ENCODE measurements at regions not wholly inside any gene's neighbourhood (a gene's known extent, or its start where the extent isn't known, plus 50 kb on each side); places are given as distances from the start of the nearest gene placed in this dataset.

DNA sequence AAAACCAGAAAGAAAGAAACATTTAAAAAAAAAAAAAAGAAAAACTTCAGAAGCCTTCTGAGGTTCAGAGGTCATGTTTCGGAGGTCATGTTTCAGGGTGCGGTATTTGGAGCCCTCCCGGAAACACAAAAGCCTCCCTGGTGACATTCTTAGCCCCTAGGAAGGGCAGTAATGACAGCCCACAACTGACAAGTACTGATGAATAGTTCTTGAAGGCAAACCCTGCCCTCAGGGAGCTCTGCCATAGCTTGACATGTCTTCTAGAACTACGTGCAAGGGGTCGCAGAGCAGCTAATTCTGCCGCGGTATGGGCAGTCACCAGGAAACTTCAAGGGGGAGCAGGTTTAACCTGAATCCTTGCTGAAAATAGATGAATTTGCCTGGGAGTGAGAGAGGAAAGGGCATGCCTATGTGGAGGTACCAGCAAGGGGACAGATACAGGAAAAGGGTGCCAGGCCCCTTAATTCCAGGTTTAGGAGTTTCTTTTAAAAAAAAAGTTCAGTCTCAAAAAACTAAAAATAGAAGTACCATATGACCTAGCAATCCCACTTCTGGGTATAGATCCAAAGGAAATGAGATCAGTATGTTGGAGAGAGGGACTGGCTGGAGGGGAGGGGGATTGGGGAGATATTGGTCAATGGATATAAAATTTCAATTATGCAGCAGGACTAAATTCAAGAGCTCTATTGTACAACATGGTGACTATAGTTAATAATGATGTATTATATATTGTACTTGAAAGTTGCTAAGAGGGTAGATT lies 98.4 kb downstream of the C9orf152 start:
- no peak overlapping the region for H3K27ac Mint-ChIP-seq
- no peak overlapping the region for H3K4me3 Mint-ChIP-seq
- DNase-seq (ENCODE audit: low spot score in 2 of 2, unreplicated experiment in 2 of 2), result no peak
- H3K4me1 Mint-ChIP-seq, result peaks cover 23% of the 10 kb centered on the region
- H3K27me3 Mint-ChIP-seq (ENCODE audit: low read depth), result no peaks in the 10 kb centered on the region
- TF ChIP-seq, protein P1, sequence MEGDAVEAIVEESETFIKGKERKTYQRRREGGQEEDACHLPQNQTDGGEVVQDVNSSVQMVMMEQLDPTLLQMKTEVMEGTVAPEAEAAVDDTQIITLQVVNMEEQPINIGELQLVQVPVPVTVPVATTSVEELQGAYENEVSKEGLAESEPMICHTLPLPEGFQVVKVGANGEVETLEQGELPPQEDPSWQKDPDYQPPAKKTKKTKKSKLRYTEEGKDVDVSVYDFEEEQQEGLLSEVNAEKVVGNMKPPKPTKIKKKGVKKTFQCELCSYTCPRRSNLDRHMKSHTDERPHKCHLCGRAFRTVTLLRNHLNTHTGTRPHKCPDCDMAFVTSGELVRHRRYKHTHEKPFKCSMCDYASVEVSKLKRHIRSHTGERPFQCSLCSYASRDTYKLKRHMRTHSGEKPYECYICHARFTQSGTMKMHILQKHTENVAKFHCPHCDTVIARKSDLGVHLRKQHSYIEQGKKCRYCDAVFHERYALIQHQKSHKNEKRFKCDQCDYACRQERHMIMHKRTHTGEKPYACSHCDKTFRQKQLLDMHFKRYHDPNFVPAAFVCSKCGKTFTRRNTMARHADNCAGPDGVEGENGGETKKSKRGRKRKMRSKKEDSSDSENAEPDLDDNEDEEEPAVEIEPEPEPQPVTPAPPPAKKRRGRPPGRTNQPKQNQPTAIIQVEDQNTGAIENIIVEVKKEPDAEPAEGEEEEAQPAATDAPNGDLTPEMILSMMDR (IDR thresholded peaks at IDR 0.05; ENCODE audit: unreplicated experiment), result no peak
- no peaks in the 10 kb centered on the region for H3K9me3 Mint-ChIP-seq
- H3K36me3 Mint-ChIP-seq, result no peaks in the 10 kb centered on the region

DNA sequence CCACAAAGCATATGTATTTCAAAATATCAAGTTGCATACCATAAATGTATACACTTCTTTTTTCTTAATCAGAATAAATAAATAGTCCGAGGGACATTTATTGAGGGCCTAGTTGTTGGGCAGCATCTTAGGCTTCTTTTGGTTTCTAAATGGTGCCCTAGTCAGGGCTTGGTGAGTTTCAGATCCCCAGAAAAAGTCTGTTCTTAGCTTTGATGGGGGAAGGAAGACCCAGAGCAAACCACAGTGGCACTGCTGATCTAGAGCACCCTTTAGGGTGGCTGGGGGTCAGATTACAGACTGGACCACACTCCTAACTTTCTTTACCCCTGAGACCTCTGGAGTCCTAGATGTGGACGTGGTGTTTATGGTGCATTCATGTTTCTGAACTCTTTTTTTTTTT lies 97.8 kb downstream of the C9orf152 start:
- Mint-ChIP-seq H3K4me1 (peaks cover 19% of the 10 kb centered on the region), H3K4me3 (no peak overlapping the region), H3K27ac (no peak overlapping the region), H3K27me3 (ENCODE audit: low read depth) (no peaks in the 10 kb centered on the region), H3K9me3 (no peaks in the 10 kb centered on the region), H3K36me3 (no peaks in the 10 kb centered on the region)
- no peak for DNase-seq (ENCODE audit: low spot score in 2 of 2, unreplicated experiment in 2 of 2)
- TF ChIP-seq, protein P1 (IDR thresholded peaks at IDR 0.05; ENCODE audit: unreplicated experiment), result no peak

DNA sequence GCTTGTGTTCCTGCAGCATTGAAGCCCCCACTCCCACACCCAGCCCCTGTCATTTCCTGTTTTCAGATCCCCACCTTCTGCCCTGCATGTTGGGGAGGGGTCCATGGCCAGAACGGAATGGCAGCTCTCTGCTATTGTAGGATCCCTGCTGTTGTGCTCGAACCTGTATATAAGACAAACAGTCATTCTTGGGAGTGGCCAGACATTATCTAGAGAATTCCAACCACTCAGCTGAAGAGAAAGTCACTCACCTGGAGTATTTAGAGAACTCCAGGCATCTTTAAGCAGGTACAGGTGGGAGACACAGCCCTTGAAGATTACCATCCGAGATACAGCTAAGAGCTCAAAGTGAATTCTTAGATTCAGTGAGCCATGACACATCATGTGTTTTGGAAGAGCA lies 96.1 kb downstream of the C9orf152 start:
- H3K36me3 Mint-ChIP-seq, result no peaks in the 10 kb centered on the region
- H3K27me3 Mint-ChIP-seq (ENCODE audit: low read depth), result no peaks in the 10 kb centered on the region
- peaks cover 13% of the 10 kb centered on the region for H3K4me1 Mint-ChIP-seq
- TF ChIP-seq, protein P1 (IDR thresholded peaks at IDR 0.05; ENCODE audit: unreplicated experiment), result no peak
- no peak overlapping the region for H3K4me3 Mint-ChIP-seq
- DNase-seq (ENCODE audit: low spot score in 2 of 2, unreplicated experiment in 2 of 2), result no peak
- no peaks in the 10 kb centered on the region for H3K9me3 Mint-ChIP-seq
- H3K27ac Mint-ChIP-seq, result no peak overlapping the region

GRCh38 chr9:110112792-110113191 lies 95.2 kb downstream of the C9orf152 start:
- Mint-ChIP-seq H3K27ac (no peak overlapping the region), H3K27me3 (ENCODE audit: low read depth) (no peaks in the 10 kb centered on the region), H3K4me3 (no peak overlapping the region), H3K4me1 (peaks cover 13% of the 10 kb centered on the region), H3K9me3 (no peaks in the 10 kb centered on the region), H3K36me3 (no peaks in the 10 kb centered on the region)
- TF ChIP-seq, protein P1 (IDR thresholded peaks at IDR 0.05; ENCODE audit: unreplicated experiment), result no peak
- no peak for DNase-seq (ENCODE audit: low spot score in 2 of 2, unreplicated experiment in 2 of 2)

GRCh38 chr9:110114086-110114858 lies 93.7 kb downstream of the C9orf152 start:
- H3K9me3 Mint-ChIP-seq, result no peaks in the 10 kb centered on the region
- H3K4me1 Mint-ChIP-seq, result peaks cover 13% of the 10 kb centered on the region
- no peak for DNase-seq (ENCODE audit: low spot score in 2 of 2, unreplicated experiment in 2 of 2)
- peak overlapping the region; percentile 40 for H3K27ac Mint-ChIP-seq
- TF ChIP-seq, protein P1 (IDR thresholded peaks at IDR 0.05; ENCODE audit: unreplicated experiment), result no peak
- no peak overlapping the region for H3K4me3 Mint-ChIP-seq
- H3K27me3 Mint-ChIP-seq (ENCODE audit: low read depth), result no peaks in the 10 kb centered on the region
- no peaks in the 10 kb centered on the region for H3K36me3 Mint-ChIP-seq

All from mesothelial cell of epicardium (in vitro differentiated cells).